ENCODE measurements at regions not wholly inside any gene's neighbourhood (a gene's known extent, or its start where the extent isn't known, plus 50 kb on each side); places are given as distances from the start of the nearest gene placed in this dataset.
A peak's percentile ranks its signal among the peaks of the same experiment; 100 is the strongest.
"Not testable (repeated sequence)": the region's sequence is repeated elsewhere in the genome, so short reads cannot be mapped to it uniquely, and the experiment has no call there.

GRCh38 chr11:59028105-59028504, 58.0 kb upstream of the GLYATL1B start:
- no peak for TF ChIP-seq CTCF (IDR thresholded peaks at IDR 0.05; ENCODE audit: insufficient read depth in 1 of 2, low read depth in 1 of 2, low read length in 1 of 2, severe bottlenecking in 1 of 2, unreplicated experiment in 1 of 2)
- intact Hi-C loops (cut with micrococcal nuclease; ENCODE audit: unreplicated experiment): no loop called here
- no peaks in the 10 kb centered on the region for H3K9me3 ChIP-seq
- no peaks in the 10 kb centered on the region for H3K27me3 ChIP-seq (replicated peaks; ENCODE audit: control insufficient read depth, insufficient read depth, low read length)
- no peaks in the 10 kb centered on the region for H3K36me3 ChIP-seq (ENCODE audit: control insufficient read depth, insufficient read depth, low read length)
- Mint-ChIP-seq H3K27me3 (ENCODE audit: insufficient read depth, unreplicated experiment) (no peaks in the 10 kb centered on the region), H3K27ac (ENCODE audit: unreplicated experiment) (no peak overlapping the region), H3K4me3 (ENCODE audit: unreplicated experiment) (no peak overlapping the region), H3K9me3 (ENCODE audit: unreplicated experiment) (no peaks in the 10 kb centered on the region), H3K36me3 (ENCODE audit: insufficient read depth, unreplicated experiment) (no peaks in the 10 kb centered on the region), H3K4me1 (ENCODE audit: low read depth, unreplicated experiment) (peaks cover 13% of the 10 kb centered on the region)
- no peak overlapping the region for H3K4me3 ChIP-seq (ENCODE audit: low read depth, low read length)
- H3K4me1 ChIP-seq: peaks cover 10% of the 10 kb centered on the region
- ChIA-PET CTCF (interaction anchor here (0.8 kb wide), 1 partner anchor 30 kb away, joined by 3 read pairs; no protein-coding TSS in a partner anchor), POLR2A (no interaction called here)
- no peak for DNase-seq
- BruUV-seq (replicated peaks): no TSS peak

- H3K9me3 Mint-ChIP-seq (ENCODE audit: unreplicated experiment): no peaks in the 10 kb centered on the region
These were observed 56.7 kb upstream of the GLYATL1B start for GRCh38 chr11:59029366-59029889.

GRCh38 chr11:59030037-59030436, 56.1 kb upstream of the GLYATL1B start:
- H3K27me3 ChIP-seq (replicated peaks; ENCODE audit: control insufficient read depth, insufficient read depth, low read length): no peaks in the 10 kb centered on the region
- peaks cover 7% of the 10 kb centered on the region for H3K4me1 Mint-ChIP-seq (ENCODE audit: low read depth, unreplicated experiment)
- no peak for TF ChIP-seq CTCF (IDR thresholded peaks at IDR 0.05; ENCODE audit: insufficient read depth in 1 of 2, low read depth in 1 of 2, low read length in 1 of 2, severe bottlenecking in 1 of 2, unreplicated experiment in 1 of 2)
- CTCF ChIA-PET: no interaction called here
- H3K36me3 ChIP-seq (ENCODE audit: control insufficient read depth, insufficient read depth, low read length): no peaks in the 10 kb centered on the region
- POLR2A ChIA-PET: no interaction called here
- no peak overlapping the region for H3K4me3 ChIP-seq (ENCODE audit: low read depth, low read length)
- DNase-seq: no peak
- no peak overlapping the region for H3K27ac Mint-ChIP-seq (ENCODE audit: unreplicated experiment)
- H3K9me3 ChIP-seq: no peaks in the 10 kb centered on the region
- H3K27me3 Mint-ChIP-seq (ENCODE audit: insufficient read depth, unreplicated experiment): peaks cover 4% of the 10 kb centered on the region
- no peaks in the 10 kb centered on the region for H3K36me3 Mint-ChIP-seq (ENCODE audit: insufficient read depth, unreplicated experiment)
- no TSS peak for BruUV-seq (replicated peaks)
- intact Hi-C loops (cut with micrococcal nuclease; ENCODE audit: unreplicated experiment): no loop called here
- H3K4me3 Mint-ChIP-seq (ENCODE audit: unreplicated experiment): no peak overlapping the region
- no peaks in the 10 kb centered on the region for H3K9me3 Mint-ChIP-seq (ENCODE audit: unreplicated experiment)
- H3K4me1 ChIP-seq: peaks cover 6% of the 10 kb centered on the region

More at GRCh38 chr11:59029366-59029889, 56.7 kb upstream of the GLYATL1B start:
- no peaks in the 10 kb centered on the region for H3K36me3 Mint-ChIP-seq (ENCODE audit: insufficient read depth, unreplicated experiment)
- no peaks in the 10 kb centered on the region for H3K9me3 ChIP-seq
- CTCF ChIA-PET: no interaction called here
- POLR2A ChIA-PET: no interaction called here
- TF ChIP-seq CTCF (IDR thresholded peaks at IDR 0.05; ENCODE audit: insufficient read depth in 1 of 2, low read depth in 1 of 2, low read length in 1 of 2, severe bottlenecking in 1 of 2, unreplicated experiment in 1 of 2): no peak
- peaks cover 10% of the 10 kb centered on the region for H3K4me1 ChIP-seq
- H3K27me3 Mint-ChIP-seq (ENCODE audit: insufficient read depth, unreplicated experiment): no peaks in the 10 kb centered on the region
- H3K4me1 Mint-ChIP-seq (ENCODE audit: low read depth, unreplicated experiment): peaks cover 8% of the 10 kb centered on the region
- intact Hi-C loops (cut with micrococcal nuclease; ENCODE audit: unreplicated experiment): no loop called here
- H3K27ac Mint-ChIP-seq (ENCODE audit: unreplicated experiment): no peak overlapping the region
- H3K4me3 Mint-ChIP-seq (ENCODE audit: unreplicated experiment): no peak overlapping the region
- BruUV-seq (replicated peaks): no TSS peak
- DNase-seq: no peak
- H3K36me3 ChIP-seq (ENCODE audit: control insufficient read depth, insufficient read depth, low read length): no peaks in the 10 kb centered on the region
- H3K27me3 ChIP-seq (replicated peaks; ENCODE audit: control insufficient read depth, insufficient read depth, low read length): no peaks in the 10 kb centered on the region
- no peak overlapping the region for H3K4me3 ChIP-seq (ENCODE audit: low read depth, low read length)

- H3K9me3 Mint-ChIP-seq (ENCODE audit: unreplicated experiment); BruUV-seq (replicated peaks); CTCF ChIA-PET; H3K36me3 ChIP-seq (ENCODE audit: control insufficient read depth, insufficient read depth, low read length); H3K27ac Mint-ChIP-seq (ENCODE audit: unreplicated experiment); H3K27me3 ChIP-seq (replicated peaks; ENCODE audit: control insufficient read depth, insufficient read depth, low read length); H3K36me3 Mint-ChIP-seq (ENCODE audit: insufficient read depth, unreplicated experiment); H3K4me1 Mint-ChIP-seq (ENCODE audit: low read depth, unreplicated experiment); DNase-seq; intact Hi-C loops (cut with micrococcal nuclease; ENCODE audit: unreplicated experiment); H3K4me1 ChIP-seq; H3K9me3 ChIP-seq; H3K27me3 Mint-ChIP-seq (ENCODE audit: insufficient read depth, unreplicated experiment); H3K4me3 ChIP-seq (ENCODE audit: low read depth, low read length); POLR2A ChIA-PET: not testable (repeated sequence)
- peak overlapping the region; percentile 27 for H3K4me3 Mint-ChIP-seq (ENCODE audit: unreplicated experiment)
These were observed 54.4 kb upstream of the GLYATL1B start for GRCh38 chr11:59031746-59032145.

All from Caco-2 (cell line).